Retina (tissue), 1 donor: ENCODE measurements at regions not wholly inside any gene's neighbourhood (a gene's known extent, or its start where the extent isn't known, plus 50 kb on each side); places are given as distances from the start of the nearest gene placed in this dataset.

Source experiments
- DNase-seq: peaks from one replicate; pipeline ENCODE4 v3.0.0-alpha.2; 2016

GRCh38 chr4:121221608-121222007, 57.5 kb upstream of the TNIP3 start:
- no peak for DNase-seq

GRCh38 chr4:121221201-121221600, 57.1 kb upstream of the TNIP3 start:
- DNase-seq: no peak

GRCh38 chr4:121220698-121221097, 56.6 kb upstream of the TNIP3 start:
- no peak for DNase-seq

GRCh38 chr4:121219227-121219626, 55.1 kb upstream of the TNIP3 start:
- DNase-seq: no peak

GRCh38 chr4:121217351-121217750, 53.2 kb upstream of the TNIP3 start:
- DNase-seq: no peak

- DNase-seq: no peak
Measured at GRCh38 chr4:121216461-121216860, 52.3 kb upstream of the TNIP3 start.

GRCh38 chr4:121213940-121214339, 49.8 kb upstream of the TNIP3 start:
- no peak for DNase-seq
